ENCODE measurements at regions not wholly inside any gene's neighbourhood (a gene's known extent, or its start where the extent isn't known, plus 50 kb on each side); places are given as distances from the start of the nearest gene placed in this dataset.

GRCh38 chr12:42008996-42009395 lies 135.7 kb downstream of the GXYLT1 start:
- no peak for TF ChIP-seq EZH2phosphoT487 (IDR thresholded peaks at IDR 0.05; ENCODE audit: borderline replicate concordance, low read length)
- TF ChIP-seq CTCF (IDR thresholded peaks at IDR 0.05; ENCODE audit: low read depth, low read length, poor library complexity, severe bottlenecking) = no peak

Data from DOHH2 (cell line).